SIG-M5 (cell line): ENCODE measurements at regions not wholly inside any gene's neighbourhood (a gene's known extent, or its start where the extent isn't known, plus 50 kb on each side); places are given as distances from the start of the nearest gene placed in this dataset.
A peak's percentile ranks its signal among the peaks of the same experiment; 100 is the strongest.

ENCODE experiments used
- DNase-seq: peaks from one replicate; lab custom pipeline; 2025; lab: John Stamatoyannopoulos, UW

DNA sequence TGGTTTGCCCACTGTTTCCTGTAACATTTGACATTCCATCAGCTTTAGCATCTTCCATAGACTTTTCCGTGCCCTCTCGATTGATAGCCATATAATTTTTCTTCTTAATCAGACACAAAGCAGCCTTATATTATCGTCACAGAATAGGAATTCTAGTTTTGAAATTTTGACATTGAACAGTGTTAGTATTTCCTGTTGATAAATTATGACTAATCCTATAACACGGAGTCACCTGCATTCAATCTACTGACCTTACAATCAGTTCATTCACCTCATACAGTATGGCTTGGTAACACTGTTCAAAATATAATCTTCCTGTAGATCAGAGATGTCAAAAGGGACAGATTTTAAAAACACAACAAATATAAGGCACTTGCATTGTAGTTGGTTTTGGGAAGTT, 423.7 kb downstream of the C3orf38 start:
- DNase-seq: no peak

DNA sequence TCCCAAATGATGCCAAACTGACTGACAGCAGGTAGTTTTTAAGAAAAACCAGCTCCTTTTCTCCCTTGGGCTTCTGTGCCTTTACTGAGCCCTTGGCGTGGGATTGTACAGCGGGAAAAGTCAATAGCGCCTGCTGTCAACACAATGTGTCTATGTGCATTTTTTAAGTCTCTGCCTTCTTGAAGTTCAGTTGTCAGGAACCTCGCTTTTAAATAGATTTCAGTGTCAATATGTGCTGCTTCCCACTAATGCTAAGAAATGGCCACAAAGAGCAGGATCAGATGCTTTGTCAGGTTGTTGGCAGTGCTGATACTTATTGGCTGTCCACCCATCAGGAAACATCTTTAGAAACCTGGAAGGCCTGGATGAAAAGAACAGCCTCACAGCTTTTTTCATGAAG, 424.4 kb downstream of the C3orf38 start:
- DNase-seq: no peak

DNA sequence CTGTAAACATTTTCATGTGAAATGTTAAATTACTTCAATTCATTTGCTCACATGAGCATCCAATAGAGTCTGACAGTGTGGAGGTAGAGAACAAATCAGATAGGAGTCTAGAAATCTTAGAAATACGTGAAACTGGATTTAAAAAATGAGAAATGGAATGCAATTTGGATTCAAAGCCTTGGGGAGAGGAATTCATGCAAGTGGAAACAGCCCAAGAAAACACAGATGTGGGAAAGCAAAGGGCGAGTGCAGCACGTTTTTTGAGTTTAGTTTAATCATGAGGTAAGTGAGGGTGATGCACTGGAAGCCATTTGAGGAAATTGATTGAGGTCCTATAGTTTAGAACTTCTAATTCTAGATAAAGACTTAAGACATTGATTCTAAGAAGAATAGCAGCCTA, 434.7 kb downstream of the C3orf38 start:
- no peak for DNase-seq

DNA sequence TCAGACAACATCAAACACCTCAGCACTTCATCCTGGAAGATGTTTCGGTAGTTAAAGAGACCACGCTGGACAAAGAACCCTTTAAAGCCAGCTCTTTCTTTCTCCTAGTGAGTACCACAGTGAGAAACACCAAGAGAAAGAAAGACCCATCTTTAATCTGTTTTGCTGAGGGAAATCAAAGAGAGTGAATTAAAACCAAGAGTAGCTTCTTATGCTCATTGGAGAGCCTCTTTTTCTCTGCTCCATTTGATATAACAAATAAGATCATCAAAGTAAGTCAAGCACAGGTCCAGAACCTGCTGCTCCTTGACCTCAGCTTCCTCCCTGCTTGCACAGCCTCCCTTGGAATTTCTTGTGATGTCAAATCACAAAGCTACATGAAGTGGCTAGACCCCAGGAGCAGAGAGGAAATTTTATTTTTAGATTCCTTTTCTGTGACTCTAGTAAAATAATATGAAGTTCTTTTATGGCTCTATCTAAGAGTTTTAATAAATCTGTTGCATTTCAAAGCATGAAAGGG, 436.4 kb downstream of the C3orf38 start:
- DNase-seq: no peak

DNA sequence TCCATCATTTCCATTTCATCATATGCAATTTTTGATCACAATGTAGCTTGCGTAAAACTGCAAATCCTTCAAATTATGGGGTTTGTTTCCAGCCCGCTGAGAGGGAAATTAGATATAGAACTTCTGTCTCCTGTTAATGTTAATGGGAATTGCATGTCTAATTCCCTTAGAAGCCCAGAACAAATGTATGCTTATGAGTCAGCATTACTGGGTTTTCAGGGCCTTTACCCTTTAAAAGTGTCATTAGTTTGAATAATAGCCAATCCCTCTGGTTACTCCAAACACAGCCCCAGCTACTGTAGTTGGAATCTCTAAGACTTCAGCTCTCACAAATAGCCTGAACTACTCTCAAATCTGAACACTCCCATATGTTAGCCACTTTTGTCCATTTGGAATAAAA, 439.4 kb downstream of the C3orf38 start:
- DNase-seq: no peak

DNA sequence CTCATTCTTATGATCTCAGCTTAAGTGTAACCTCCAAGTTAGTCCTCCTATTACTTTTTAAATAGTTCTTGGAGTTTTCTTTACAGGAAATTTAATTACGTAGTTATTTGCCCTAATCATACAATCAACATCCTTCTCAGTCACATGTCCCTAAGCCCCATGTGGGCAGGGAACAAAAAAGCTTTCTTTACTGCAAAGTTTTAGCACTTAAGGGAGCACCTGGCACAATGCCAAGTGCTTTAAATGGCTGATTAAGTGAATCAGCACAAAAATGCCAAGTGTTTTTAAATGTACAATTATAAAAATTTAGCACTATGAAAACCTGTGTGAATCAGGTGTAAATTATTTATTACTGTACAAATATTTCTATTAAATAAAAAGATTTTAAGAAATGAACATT, 445.3 kb downstream of the C3orf38 start:
- DNase-seq: no peak

DNA sequence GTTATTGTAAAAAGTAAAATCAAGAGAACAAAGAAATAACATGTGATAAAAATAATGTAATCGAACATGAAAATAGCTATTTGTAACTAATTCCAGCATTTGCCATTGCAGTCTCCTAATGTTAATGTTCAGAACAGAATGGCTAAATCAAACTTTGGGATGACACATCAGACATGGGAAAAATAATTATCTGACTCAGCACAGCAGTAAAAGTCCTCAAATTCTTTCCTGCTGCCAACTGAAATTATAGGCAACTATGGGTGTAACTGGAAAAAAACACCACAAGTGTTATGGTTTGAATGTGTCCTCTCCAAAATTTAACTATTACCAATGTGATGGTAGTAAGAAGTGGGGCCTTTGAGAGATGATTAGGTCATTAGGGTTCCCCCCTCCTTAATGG, 446.7 kb downstream of the C3orf38 start:
- DNase-seq: no peak

DNA sequence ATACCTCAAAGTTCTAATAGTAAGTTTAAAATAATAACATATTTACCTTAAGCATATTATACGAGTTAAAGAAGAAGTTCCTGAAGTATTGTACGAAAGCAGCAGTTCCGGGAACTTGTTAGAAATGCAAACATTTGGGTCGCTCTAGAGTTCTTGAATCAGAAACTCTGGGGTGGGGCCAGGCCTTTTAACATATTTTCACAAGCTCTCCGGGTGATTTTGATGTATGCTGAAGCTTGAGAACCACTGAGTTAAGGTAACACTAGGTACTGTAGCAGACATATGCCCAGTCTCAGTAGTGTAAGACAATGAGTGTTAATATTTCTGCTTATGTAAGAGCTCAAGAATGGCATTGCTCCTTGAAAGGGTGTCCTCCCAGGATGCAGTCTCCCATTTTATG, 461.1 kb downstream of the C3orf38 start:
- DNase-seq: no peak

DNA sequence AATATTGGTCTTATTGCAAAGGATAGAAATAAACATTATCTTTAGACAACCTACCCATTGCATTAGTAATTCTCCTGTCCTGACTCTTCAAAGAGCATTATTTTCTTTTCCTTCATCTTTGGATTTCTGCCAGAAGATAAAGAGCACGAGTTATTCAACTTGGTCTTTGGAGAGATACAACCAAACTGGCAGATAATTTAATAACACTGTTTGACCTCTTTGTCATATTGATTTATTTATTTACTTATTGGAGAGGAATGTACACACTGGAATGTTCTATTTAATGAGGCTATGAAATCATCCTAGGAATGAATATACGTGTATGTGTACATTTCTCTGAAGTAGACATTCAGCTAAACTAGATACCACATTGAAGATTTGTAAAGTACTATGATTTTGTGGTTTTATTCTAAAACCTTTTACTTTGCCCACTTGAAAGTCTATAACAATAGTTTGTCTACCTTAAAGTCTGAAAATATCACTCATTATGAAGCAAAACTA, 462.1 kb downstream of the C3orf38 start:
- no peak for DNase-seq

DNA sequence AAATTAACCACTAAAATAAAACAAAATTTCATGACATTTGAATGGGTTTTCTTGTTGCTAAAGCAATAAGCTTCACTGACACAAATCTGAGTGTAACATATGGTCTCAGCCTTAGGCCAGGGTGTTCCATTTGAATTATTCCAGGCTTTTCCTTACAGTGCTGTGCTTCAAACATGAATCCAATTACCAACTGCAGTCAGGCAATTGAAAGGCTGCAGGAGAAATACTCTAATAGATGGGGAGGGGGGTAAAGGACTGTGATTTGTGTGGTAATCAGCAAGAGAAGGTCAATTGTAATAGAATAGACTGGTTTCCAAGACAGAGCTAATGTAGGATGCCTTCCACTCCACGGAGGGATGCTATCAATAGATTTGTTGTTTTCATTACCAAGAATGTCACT, 466.7 kb downstream of the C3orf38 start:
- DNase-seq: no peak

DNA sequence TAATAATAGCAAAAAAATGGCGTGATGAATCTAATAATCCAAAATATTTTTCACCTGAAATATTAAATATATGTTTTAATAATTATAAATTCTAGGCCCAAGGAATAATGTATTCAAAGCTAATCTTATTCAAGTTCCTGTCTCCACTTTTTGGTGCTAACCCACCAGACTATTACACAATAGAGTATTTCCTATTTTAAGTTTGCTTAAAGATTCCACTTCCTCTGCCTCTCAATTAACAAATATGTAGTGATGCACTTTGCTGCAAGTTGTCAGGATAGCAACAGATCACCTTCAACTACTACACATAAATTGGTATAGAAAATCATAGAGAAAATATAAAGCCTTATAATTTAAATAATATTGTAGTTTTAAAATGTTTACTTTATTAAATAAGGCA, 467.5 kb downstream of the C3orf38 start:
- peak; percentile 57 for DNase-seq

DNA sequence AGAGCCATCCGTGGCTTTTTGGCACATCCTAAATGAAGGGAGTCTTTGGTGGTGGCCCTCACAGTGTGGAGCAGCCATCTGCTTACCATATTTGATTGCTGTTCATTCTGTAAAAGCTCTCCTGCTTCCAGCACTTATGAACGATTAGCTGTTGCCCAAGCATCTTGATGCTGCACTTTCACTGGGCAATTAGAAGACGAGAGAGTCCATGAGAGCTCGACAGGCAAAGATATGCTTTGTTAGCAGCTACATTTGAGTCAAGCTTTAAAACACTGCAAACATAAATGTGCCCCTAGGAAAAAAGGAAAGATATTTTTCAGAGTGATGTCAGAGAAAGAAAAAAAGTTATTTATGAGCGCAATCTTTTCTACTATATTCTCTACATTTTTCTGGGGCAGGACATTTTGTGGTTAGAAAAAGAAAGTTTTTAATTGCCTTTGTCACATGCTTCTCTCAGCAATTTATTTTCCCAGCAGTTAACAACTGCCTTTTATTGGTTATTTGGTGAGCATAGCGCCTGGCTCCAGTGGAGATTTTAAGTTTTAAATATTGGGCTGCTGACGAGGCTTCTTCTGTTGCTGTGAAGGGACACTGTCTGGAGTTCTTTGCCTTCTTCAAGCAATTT, 468.4 kb downstream of the C3orf38 start:
- DNase-seq: no peak

DNA sequence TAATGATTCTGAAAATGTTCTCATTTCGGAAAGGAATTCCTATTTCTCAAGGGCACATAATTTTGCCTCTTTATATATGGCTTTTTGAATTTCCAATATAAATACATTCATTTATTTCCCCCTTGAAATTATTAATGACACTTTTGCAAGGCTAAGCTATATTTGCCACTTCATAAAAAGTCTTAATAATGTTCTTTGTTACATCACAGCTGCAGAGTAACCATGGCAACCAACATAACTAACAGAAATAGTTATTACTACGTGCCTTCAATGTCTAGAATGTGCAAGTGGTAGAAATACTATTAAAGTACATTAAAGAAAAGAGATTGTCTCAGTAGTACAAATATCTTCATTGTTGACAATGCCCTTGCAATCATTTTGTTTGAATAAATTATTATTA, 471.8 kb downstream of the C3orf38 start:
- no peak for DNase-seq

DNA sequence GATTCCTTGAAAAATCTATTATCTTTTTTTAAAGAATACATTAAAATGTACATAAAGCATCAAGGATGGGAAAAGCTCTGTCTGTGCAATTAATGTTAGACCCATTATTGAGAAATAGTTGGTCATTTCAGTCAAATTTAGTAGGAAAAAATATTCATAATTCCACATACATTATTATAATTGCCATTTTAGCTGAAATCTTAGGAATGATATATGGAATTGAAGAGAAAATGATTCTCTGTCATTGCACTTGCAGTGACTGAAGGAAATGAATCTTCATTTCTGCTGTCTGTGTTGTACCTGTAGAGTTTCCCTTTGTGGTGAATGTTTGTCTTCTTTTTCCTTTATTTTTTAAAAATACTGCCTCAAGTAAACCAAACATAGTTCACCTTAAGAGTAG, 473.9 kb downstream of the C3orf38 start:
- DNase-seq: no peak

DNA sequence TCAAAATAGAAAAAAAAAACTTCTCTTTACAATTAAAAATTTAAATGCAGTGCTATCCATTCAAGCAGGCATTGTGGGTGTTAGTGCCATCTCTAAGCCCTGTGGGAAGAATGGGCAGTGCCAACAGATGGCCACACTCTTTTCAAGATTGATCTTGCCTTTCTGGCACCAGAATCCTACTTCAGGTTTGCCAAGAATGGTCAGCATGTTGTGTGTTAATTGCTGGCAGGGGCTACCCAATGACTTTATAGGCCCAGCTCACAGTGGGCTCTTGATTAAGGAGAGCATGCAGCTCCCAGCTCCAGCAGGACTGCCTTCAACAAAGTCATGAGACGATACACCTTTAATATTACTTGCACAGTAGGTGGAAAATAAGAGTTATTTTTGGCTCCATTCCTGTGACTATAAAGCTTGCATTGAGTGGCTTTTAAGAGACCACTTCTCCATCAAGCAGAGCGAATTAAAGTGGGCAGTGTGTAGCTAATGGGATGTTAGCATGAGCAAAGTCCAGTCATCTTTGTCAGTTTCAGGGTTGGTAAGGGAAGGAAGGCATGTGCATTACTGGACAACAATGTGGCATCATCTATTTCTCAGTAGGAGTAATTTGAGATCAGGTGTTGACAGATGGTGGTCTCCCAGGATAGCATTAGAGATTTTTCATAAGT, 476.8 kb downstream of the C3orf38 start:
- DNase-seq: no peak

DNA sequence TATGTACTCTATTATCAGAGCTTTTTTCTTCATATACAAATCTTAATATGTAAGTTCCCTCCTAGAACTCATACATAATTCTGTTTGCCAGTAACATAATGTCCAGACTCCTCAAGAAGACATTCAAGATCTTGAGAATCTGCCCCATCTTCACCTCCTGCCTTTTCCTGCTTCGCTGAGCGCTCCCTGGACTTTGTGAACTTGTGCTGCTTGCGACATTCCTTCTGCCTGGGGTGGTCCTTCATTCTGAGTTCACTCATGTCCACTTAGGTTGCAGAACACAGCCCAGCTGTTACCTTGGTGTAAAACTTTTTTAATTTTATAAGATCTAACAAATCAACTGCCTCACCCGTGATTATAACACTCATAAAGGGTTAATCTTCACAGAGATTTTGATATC, 478.5 kb upstream of the EPHA3 start:
- no peak for DNase-seq

DNA sequence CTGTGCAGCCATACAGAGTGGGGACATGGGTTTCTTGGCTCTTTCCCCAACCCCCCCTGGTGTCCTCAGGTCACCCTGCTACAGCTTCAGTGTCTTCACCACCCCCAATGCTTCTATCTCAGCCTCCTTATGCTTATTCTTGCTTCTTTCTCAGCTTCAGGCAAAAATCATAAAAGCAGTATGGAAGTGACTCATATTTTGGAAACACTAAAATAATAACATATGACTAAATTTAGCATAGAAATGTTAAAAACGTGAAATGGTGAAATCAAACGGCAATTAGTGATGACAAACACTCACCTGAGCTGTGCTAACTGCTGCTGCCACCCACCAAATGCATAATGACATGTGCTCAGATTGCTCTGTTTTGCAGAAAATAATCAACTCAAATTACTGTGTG, 475.2 kb upstream of the EPHA3 start:
- DNase-seq: no peak

DNA sequence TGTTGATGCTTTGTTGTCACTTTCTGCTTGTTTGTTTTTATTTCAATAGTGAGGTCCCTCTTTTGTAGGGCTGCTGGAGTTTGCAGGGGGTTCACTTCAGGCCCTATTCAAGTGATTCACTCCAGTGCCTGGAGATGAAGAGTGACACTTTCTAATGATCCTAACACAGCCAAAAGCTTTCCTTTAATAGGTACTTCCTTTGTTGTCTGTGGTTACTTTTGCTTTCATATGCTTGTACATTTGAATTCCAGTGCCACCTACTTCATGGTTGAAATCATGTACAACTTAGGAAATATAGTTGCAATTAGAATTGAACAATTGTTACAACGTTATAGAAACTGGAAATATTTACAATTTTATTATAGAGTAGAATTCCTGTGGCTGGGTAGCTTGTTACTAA, 466.8 kb upstream of the EPHA3 start:
- no peak for DNase-seq

DNA sequence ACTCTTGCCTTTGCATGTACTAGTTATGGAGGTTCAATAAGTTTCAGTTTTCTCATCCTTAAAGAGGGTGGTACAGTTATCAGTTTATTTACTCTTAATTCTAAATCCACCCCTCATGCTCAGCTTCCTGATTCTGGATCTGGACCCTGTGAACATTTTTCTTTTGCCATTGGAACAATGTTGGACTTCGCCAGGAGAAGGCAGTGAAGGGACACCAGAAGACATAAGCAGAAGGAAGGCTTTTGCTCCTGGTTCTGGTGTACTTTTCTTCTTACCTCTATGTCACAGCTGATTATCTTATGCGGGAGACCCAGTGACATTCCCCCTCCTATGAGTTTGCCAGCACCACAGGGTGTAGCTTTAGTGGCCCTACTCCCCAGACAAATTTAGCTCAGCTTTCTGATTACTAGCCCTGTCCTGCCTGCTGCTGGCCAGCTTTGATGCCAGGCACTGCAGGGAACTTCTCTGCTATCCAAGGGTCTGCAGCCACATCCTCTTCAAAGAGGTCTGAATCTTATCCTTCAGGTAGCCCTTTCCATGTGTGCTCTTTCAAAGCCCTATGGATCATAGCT, 466.3 kb upstream of the EPHA3 start:
- no peak for DNase-seq

DNA sequence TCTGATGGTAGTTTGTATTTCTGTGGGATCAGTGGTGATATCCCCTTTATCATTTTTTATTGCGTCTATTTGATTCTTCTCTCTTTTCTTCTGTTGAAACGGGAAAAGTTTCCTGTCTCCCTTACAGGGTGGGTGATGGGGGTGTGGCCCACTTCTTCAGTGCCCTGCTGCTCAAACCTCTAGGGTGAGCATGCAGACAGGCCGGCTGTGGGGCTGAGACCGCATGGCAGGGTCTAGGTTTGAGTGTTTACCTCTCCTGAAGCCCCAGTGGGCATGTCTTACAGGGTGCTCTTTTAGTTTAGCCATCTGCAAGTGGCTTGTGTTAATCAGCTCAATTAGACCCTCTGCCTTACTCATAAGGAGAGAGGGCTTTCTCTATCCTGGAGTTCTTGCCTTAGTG, 450.0 kb upstream of the EPHA3 start:
- DNase-seq: no peak

DNA sequence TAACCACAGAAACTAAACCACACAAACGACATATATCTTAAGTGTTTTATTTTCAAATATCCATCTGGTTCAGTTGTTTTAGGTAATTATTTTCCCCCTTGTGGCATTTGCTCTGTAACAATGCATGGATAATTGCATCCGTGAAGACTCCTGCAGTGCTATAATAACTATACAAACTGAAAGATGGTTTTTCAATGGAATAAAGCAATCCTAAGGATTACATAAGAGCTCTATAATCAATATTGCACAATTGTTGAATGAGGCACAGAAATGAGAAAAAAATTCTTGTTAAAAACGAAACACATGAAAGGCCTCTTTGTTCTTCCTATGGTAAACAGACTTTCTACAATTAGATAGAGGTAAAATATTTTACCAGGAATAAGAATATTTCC, 446.0 kb upstream of the EPHA3 start:
- no peak for DNase-seq

DNA sequence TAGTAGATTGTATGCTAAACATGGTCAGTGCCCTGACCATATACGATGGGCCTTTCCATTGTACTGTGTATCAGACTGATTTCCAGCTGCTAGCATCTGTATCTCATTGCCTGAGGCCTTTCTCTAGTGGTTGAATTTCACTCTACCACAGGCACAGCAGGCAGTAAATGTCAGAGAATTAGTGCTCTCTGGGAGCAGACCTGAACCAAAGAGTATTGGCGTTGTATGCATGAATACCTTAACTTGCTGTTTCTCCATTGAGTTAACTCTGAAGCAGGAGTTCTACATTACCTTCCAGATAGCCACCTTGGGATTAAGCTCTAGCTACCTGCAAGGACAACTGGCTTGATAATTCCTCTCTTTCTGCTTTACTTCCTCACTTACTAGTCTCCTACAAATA, 439.2 kb upstream of the EPHA3 start:
- no peak for DNase-seq

DNA sequence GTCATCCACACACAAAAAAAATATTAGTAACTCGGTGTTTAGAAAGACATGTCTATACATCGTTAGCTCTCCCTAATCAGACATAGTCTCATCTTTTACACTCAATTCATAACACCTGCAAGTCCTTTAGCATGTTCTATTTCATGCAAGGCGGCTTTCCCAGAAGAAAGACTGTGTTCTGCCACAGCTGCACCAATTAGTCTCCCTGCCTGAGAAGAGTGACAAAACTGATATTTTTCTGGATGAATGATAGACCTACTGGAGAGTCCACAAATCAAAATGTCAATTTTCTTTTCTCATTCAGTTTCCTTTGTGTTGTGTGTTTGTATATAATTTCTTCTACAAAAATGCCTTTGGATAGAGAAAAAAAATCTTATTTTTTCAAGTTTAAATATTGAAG, 435.8 kb upstream of the EPHA3 start:
- no peak for DNase-seq

DNA sequence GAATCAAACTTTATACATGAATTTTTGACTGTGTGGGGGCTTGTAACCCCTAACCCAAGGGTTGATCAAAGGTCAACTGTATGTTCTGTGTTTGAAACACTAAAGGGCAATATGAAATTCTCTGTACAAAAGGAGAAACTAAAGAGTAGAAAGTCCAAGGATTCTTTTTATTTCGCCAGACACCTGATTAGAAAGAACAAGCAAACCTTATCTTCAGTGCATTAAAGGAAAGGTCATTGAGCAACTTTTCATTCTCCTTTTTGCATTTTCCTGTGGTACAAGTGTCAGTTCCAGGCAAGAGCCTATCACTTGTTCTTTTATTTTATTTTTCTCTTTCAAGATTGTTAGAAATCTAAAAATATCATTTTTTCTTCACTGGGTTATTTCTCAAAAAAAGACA, 430.1 kb upstream of the EPHA3 start:
- no peak for DNase-seq
